ENCODE measurements at regions not wholly inside any gene's neighbourhood (a gene's known extent, or its start where the extent isn't known, plus 50 kb on each side); places are given as distances from the start of the nearest gene placed in this dataset.
"Not testable (repeated sequence)": the region's sequence is repeated elsewhere in the genome, so short reads cannot be mapped to it uniquely, and the experiment has no call there.

DNA sequence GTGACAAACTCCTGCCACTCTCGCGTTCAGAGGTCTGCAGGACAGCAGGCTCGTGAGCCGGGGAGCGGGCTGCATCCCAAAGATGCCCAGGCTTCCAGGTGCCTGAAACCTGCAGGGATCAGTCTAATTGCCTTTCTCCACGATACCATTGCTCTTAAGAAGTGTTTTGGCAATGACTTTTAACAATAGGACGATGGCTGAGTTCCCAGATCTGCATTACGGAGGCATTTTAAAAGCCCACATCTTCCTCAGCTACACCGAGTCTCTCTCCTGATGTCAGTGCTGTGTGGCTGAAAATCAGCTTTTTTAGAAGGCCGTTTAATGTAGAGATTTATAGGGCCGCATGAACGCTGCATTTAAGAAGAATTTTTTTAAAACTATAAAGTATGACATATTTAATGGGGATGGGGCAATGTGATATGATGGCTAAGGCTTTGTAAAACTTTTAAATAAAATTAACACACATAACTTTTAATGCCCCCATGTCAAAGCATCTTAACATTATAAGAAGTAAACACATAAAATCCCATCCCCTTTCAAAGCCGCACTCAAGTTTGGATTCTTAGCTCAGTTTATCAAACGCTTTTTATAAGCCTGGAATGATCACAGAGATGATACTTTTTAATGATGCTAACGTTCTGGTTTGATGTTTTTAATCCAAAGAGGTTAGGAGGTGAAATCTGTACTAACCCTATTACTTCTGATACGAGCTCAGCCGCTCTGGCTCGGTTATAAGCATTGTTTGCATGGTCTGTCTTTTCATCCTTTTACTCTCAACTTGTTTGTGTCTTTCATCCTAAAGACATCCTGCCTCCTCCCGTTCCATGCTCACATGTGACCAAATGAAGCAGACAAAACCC, 386.0 kb downstream of the SMOC2 start:
- DNase-seq (ENCODE audit: low read depth, low spot score): no peak

DNA sequence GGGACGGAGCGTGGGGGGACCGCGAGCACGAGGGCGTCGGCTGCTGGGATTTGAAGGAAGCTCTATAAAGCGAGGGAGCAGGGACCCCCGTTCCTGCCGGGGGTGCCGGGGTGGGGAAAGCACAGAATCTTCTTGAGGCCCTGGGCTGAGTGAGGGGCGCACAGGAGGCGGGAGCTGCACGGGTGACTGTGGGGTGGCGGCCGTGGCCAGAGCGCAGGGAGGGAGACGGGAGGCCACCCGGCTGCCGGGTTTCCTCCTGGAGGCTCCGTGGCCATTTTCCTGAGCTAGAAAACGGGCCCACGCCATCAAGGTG, 385.1 kb downstream of the SMOC2 start:
- DNase-seq (ENCODE audit: low read depth, low spot score): no peak

GRCh38 chr6:168825226-168826077, 384.5 kb downstream of the SMOC2 start:
- no peak for DNase-seq (ENCODE audit: low read depth, low spot score)

DNA sequence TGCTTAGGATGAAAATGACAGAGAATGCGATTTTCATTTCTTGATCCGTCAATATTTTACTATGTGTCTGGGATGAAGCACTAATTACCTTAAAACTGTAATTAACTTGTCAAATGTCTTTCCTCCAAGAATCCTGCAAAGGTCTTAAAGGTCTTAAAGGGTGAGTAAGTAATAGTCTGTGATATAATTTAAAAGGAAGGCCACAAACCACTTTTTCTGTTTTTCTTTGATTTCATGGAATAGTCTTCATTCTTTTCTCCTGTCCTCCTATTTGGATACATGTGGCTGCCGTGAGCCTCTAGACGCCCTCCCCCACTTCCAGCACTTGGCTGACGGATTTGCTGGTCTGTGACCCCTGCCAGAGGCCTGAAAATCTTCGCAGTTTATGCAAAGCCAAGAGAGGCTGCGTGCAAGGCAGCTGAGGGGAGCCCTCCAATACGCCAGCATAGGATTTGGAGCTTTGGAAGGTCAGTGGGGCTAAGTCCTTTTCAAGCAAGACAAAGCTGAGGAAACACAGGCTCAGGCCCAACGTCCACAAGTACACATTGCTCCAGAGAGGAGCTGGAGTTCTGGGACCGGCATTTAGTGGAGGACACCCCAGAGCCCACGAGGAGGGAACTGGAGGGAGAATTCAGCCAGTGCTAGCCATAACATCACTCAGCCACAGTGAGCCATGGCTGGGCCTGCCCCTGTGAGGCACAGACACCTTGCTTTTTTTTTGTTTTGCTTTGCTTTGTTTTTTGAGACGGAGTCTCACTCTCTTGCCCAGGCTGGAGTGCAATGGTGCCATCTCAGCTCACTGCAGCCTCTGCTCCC, 382.6 kb downstream of the SMOC2 start:
- no peak for DNase-seq (ENCODE audit: low read depth, low spot score)

- DNase-seq (ENCODE audit: low read depth, low spot score): no peak
Measured at GRCh38 chr6:168822376-168822775, 381.4 kb downstream of the SMOC2 start.

GRCh38 chr6:168819546-168819945, 378.6 kb downstream of the SMOC2 start:
- no peak for DNase-seq (ENCODE audit: low read depth, low spot score)

DNA sequence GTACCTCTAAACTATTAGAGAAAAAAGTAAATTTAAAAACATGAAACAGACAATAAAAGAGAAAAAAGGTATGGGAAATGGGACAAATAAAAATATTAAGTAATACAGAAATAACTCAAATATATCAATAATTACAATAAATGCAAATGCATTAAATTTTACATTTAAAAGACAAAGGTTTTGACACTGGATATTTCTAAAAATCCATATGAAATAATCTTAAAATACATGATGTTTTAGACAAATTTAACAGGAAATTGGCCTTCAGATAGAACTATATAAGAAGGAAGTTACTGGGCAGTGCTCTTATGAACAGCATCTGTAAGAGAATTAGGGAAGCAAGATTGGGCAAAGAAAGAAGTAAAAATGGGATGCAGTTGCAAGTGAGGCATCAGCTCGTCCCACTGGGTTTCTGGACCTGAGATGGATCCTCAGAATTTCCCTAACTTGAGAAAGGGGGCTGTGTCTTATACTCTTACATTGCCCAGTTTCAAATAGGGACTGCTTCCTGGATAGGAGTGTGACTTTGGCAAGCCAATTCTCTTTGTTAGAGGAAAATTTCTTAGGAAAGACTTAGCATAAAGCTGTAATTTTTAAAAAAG, 376.7 kb downstream of the SMOC2 start:
- no peak for DNase-seq (ENCODE audit: low read depth, low spot score)

DNA sequence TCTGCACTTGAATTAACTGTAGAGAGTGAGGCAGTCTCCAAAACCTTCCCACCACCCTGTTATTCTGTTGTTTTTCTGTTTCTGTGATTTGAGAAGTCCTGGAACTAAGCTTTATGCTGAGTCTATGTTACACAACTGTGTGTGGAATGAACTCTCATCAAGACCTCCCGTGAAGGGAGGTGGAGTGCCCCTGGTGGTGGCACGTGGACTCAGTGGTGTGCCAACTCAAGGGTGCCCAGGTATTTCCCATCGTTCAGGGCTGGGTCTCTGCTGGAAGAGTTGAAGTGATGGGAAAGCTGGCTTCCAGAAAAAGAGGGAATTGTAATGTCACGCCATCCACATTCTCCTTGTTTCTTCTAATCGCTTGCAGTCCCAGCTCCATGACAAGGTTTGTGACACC, 374.2 kb downstream of the SMOC2 start:
- no peak for DNase-seq (ENCODE audit: low read depth, low spot score)

- DNase-seq (ENCODE audit: low read depth, low spot score): no peak
Measured at GRCh38 chr6:168808232-168808631, 367.2 kb downstream of the SMOC2 start.

DNA sequence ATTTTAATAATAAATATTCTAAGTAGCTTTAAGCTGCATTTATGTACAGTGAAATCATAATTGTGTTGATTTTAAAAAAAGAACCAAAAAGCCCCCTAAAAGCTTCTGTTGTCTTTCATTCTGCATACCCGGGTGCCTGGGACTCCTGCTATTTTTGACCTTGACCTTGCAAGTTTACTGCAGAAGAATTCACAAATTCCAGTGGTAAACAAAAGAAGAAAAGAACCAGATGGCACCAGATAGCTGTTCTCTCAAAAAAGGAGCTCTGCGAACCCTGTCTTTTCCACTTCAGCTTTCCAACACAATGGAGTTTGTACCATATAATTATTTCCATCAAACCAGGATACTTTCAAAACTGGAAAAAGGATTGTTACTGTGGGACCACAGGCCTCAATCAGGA, 363.3 kb downstream of the SMOC2 start:
- no peak for DNase-seq (ENCODE audit: low read depth, low spot score)

- DNase-seq (ENCODE audit: low read depth, low spot score): no peak
Measured at GRCh38 chr6:168803874-168804273, 362.9 kb downstream of the SMOC2 start.

GRCh38 chr6:168799067-168799466, 358.1 kb downstream of the SMOC2 start:
- no peak for DNase-seq (ENCODE audit: low read depth, low spot score)

GRCh38 chr6:168796106-168796505, 355.1 kb downstream of the SMOC2 start:
- DNase-seq (ENCODE audit: low read depth, low spot score): no peak

DNA sequence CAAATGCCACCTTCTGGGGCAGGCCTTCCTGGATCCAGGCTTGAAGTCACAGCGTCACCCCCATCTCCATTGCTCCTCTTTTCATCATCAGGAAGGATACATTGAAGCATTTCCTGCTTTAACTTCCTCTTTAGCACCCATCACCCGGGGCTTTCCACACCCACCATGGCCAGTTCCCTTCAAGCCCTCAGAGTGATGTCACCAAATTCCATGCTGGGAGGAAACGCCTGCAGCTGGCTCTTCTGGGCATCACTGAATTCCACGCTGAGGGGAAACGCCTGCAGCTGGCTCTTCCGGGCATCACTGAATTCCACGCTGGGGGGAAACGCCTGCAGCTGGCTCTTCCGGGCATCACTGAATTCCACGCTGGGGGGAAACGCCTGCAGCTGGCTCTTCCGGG, 354.6 kb downstream of the SMOC2 start:
- DNase-seq (ENCODE audit: low read depth, low spot score): not testable (repeated sequence)

DNA sequence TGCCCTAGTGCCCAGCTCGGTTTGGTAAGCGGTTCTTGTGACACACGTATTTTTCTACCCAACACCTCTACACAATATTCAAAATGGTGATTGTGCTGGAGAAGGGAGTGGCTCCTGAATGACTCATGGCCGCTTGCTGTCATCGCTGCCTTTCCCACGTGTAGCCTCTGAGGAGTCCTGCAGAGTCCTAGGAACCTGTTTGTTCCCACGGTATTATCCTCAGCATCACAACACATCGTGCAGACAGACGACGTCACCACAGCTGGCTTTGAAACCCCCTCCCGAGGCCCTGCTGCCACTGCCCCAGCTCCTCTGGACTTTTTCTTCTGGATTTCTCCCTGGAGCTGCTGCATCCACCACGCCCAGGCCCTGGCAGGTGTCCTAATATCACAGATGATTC, 353.5 kb downstream of the SMOC2 start:
- DNase-seq (ENCODE audit: low read depth, low spot score): no peak

- no peak for DNase-seq (ENCODE audit: low read depth, low spot score)
Measured at GRCh38 chr6:168793649-168794048, 352.7 kb downstream of the SMOC2 start.

- DNase-seq (ENCODE audit: low read depth, low spot score): no peak
Measured at GRCh38 chr6:168791917-168792316, 350.9 kb downstream of the SMOC2 start.

DNA sequence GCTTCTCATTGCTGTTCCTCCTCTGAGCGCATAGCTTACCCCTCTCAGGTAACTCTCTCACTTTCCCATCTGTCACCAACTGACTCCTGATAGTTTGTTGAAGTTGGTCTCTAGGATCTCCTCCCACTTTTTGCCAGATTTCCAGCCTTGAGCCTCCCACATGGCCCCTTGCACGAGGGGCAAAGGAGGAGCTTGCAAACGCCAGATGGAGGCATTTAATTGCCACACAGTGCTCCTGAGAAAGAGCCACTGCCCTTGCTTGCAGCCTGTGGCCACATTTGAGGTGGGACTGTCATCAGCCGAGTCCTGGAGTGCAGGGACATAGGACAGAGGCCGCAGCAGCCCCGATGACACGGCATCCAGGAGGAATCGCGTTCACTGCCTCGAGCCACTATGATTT, 348.7 kb downstream of the SMOC2 start:
- DNase-seq (ENCODE audit: low read depth, low spot score): no peak

- DNase-seq (ENCODE audit: low read depth, low spot score): no peak
Measured at GRCh38 chr6:168785720-168786511, 344.9 kb downstream of the SMOC2 start.

- no peak for DNase-seq (ENCODE audit: low read depth, low spot score)
Measured at GRCh38 chr6:168784426-168784825, 343.4 kb downstream of the SMOC2 start.

- DNase-seq (ENCODE audit: low read depth, low spot score): no peak
Measured at GRCh38 chr6:168783720-168784119, 342.7 kb downstream of the SMOC2 start.
